Activated CD8-positive, alpha-beta memory T cell treated with anti-CD3 and anti-CD28 coated beads for 24 hours (primary cell): ENCODE measurements at regions not wholly inside any gene's neighbourhood (a gene's known extent, or its start where the extent isn't known, plus 50 kb on each side); places are given as distances from the start of the nearest gene placed in this dataset.

ENCODE experiments used
- DNase-seq: peaks from one replicate; pipeline ENCODE4 v3.0.0-alpha.2; 2020

DNA sequence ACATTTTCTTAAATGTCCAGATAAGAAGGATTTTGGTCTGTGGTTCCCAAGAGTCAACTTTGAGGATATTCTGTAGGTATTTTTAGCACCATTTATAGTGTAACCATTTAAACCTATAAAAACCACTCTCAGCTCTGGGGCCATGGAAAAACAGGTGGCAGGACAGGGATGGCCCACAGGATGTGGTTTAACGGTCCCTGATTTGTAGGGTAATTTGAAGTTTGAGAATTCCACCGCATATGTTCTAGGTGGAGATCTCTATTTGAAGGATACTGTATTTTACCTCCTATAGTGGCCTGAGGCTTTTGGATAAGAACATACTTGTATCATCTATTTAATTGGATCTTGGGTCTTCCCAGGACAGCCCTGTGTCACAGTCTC, 62.4 kb upstream of the IGLL5 start:
- no peak for DNase-seq

- DNase-seq = no peak
These were observed 60.3 kb upstream of the IGLL5 start for GRCh38 chr22:22827187-22827939.

- no peak for DNase-seq
These were observed 57.4 kb upstream of the IGLL5 start for GRCh38 chr22:22830193-22830592.

DNA sequence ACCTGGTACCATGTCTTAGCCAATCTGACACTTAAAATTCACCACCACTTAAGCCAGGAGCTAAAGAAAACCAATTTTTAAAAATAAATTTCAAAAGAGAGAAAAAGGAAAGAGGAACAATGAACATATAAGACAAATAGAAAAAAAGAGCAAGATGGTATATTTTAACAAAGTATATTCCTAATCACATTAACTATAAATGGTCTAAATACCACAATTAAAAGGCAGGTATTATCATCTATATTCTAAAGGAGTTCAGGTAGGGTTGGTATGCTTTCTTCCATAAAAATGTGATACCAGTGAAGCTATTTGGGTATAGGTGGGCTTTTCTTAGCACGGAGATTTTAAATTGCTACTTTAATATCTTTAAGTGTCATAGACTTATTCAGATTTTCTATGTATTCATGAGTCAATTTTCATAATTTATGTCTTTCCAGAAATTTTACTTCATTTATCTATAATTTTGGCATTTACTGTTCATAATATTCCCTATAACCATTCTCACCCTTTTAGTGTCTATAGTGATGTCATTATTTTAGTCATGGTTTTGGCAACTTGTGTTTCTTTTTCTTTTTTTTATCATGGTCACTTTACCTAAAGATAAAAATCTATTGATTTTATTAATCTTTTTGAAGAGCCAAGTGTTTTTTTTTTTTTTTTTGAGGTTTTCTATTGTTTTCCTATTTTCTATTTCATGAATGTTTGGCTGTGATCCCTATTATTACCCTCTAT, 56.5 kb upstream of the IGLL5 start:
- DNase-seq = no peak

- DNase-seq = no peak
These were observed 54.6 kb upstream of the IGLL5 start for GRCh38 chr22:22833059-22833458.

GRCh38 chr22:22833488-22833887, 54.1 kb upstream of the IGLL5 start:
- no peak for DNase-seq

GRCh38 chr22:22834204-22834603, 53.4 kb upstream of the IGLL5 start:
- no peak for DNase-seq

- DNase-seq = no peak
These were observed 52.8 kb upstream of the IGLL5 start for GRCh38 chr22:22834783-22835182.

DNA sequence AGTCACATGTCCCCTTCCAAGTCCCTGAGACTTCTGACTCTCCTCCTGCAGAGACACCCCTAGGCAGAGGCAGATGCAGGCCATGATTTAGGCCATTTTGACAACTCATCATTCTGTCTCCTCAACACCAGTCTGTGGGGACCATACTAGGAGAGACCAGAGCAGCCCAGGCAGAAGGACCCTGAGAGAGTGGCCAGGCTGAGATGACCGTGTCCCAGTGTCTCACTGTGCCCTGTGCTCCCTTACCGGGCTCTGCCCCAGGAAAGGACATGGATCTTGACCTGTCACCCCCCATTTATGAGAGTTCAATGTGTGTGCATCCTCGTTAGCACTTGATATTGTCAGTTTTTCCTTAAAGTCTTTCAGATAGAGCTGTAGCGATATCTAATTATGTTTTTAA, 52.4 kb upstream of the IGLL5 start:
- no peak for DNase-seq

GRCh38 chr22:22835771-22836291, 51.8 kb upstream of the IGLL5 start:
- no peak for DNase-seq

DNA sequence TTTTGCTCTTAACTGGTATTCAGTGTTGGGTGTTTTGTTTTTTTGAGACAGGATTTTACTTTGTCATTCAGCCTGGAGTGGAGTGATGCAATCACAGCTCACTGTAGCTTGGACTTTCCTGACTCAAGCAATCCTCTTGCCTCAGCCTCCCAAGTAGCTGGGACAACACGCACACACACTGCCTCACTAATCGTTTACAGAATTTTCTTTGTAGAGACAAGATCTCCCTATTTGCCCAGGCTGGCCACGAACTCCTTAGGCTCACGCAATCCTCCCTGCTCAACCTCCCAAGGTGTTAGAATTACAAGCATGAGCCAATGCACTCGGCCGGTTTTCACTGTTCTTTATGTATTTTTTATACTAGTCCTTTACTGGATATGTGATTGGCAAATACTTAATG, 51.0 kb upstream of the IGLL5 start:
- DNase-seq = no peak
